ENCODE measurements at regions not wholly inside any gene's neighbourhood (a gene's known extent, or its start where the extent isn't known, plus 50 kb on each side); places are given as distances from the start of the nearest gene placed in this dataset.
"Not testable (repeated sequence)": the region's sequence is repeated elsewhere in the genome, so short reads cannot be mapped to it uniquely, and the experiment has no call there.

- Histone ChIP-seq H3K36me3 (ENCODE audit: control insufficient read depth, insufficient read depth, low read length) (no peaks in the 10 kb centered on the region), H3K9me3 (ENCODE audit: control insufficient read depth, low read length) (no peaks in the 10 kb centered on the region)
These were observed 119.4 kb downstream of the SLC16A1 start for GRCh38 chr1:112836642-112837041.

GRCh38 chr1:112833806-112834205 is 118.7 kb upstream of the PPM1J start:
- Histone ChIP-seq H3K36me3 (ENCODE audit: control insufficient read depth, insufficient read depth, low read length) (no peaks in the 10 kb centered on the region), H3K4me1 (no peaks in the 10 kb centered on the region), H3K4me3 (ENCODE audit: low read depth, low read length) (no peak overlapping the region), H3K9ac (no peak overlapping the region), H3K4me2 (ENCODE audit: low read length) (no peak overlapping the region), H3K9me3 (ENCODE audit: control insufficient read depth, low read length) (no peaks in the 10 kb centered on the region), H3K27me3 (ENCODE audit: control insufficient read depth, insufficient read depth, low read length) (no peaks in the 10 kb centered on the region), H2AFZ (no peak overlapping the region), H3K27ac (no peak overlapping the region), H3K79me2 (no peaks in the 10 kb centered on the region)
- TF ChIP-seq, protein P1, sequence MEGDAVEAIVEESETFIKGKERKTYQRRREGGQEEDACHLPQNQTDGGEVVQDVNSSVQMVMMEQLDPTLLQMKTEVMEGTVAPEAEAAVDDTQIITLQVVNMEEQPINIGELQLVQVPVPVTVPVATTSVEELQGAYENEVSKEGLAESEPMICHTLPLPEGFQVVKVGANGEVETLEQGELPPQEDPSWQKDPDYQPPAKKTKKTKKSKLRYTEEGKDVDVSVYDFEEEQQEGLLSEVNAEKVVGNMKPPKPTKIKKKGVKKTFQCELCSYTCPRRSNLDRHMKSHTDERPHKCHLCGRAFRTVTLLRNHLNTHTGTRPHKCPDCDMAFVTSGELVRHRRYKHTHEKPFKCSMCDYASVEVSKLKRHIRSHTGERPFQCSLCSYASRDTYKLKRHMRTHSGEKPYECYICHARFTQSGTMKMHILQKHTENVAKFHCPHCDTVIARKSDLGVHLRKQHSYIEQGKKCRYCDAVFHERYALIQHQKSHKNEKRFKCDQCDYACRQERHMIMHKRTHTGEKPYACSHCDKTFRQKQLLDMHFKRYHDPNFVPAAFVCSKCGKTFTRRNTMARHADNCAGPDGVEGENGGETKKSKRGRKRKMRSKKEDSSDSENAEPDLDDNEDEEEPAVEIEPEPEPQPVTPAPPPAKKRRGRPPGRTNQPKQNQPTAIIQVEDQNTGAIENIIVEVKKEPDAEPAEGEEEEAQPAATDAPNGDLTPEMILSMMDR (IDR thresholded peaks at IDR 0.05): no peak

More at GRCh38 chr1:112836642-112837041, 119.4 kb downstream of the SLC16A1 start:
- H3K4me1 ChIP-seq: no peaks in the 10 kb centered on the region
- no peaks in the 10 kb centered on the region for H3K27me3 ChIP-seq (ENCODE audit: control insufficient read depth, insufficient read depth, low read length)
- no peak overlapping the region for H3K9ac ChIP-seq
- no peaks in the 10 kb centered on the region for H3K79me2 ChIP-seq
- H2AFZ ChIP-seq: no peak overlapping the region
- H3K27ac ChIP-seq: no peak overlapping the region
- no peak overlapping the region for H3K4me3 ChIP-seq (ENCODE audit: low read depth, low read length)
- H3K4me2 ChIP-seq (ENCODE audit: low read length): no peak overlapping the region
- TF ChIP-seq, protein P1 (IDR thresholded peaks at IDR 0.05): no peak

- H3K4me2 ChIP-seq (ENCODE audit: low read length); H3K27ac ChIP-seq; H3K9ac ChIP-seq; H3K36me3 ChIP-seq (ENCODE audit: control insufficient read depth, insufficient read depth, low read length); H3K9me3 ChIP-seq (ENCODE audit: control insufficient read depth, low read length); H2AFZ ChIP-seq; H3K4me3 ChIP-seq (ENCODE audit: low read depth, low read length); H3K4me1 ChIP-seq; H3K79me2 ChIP-seq; H3K27me3 ChIP-seq (ENCODE audit: control insufficient read depth, insufficient read depth, low read length): not testable (repeated sequence)
These were observed 117.1 kb upstream of the PPM1J start for GRCh38 chr1:112832259-112832658.

GRCh38 chr1:112829691-112830090 is 114.6 kb upstream of the PPM1J start:
- H3K4me3 ChIP-seq (ENCODE audit: low read depth, low read length); H3K4me2 ChIP-seq (ENCODE audit: low read length); H2AFZ ChIP-seq; H3K79me2 ChIP-seq; H3K9ac ChIP-seq; H3K4me1 ChIP-seq; H3K27ac ChIP-seq; H3K9me3 ChIP-seq (ENCODE audit: control insufficient read depth, low read length); H3K36me3 ChIP-seq (ENCODE audit: control insufficient read depth, insufficient read depth, low read length); H3K27me3 ChIP-seq (ENCODE audit: control insufficient read depth, insufficient read depth, low read length): not testable (repeated sequence)

- Histone ChIP-seq H3K4me2 (ENCODE audit: low read length) (no peak overlapping the region), H3K27me3 (ENCODE audit: control insufficient read depth, insufficient read depth, low read length) (no peaks in the 10 kb centered on the region), H3K4me3 (ENCODE audit: low read depth, low read length) (no peak overlapping the region), H3K9me3 (ENCODE audit: control insufficient read depth, low read length) (no peaks in the 10 kb centered on the region), H3K79me2 (no peaks in the 10 kb centered on the region), H3K4me1 (no peaks in the 10 kb centered on the region), H3K27ac (no peak overlapping the region), H2AFZ (no peak overlapping the region), H3K9ac (no peak overlapping the region), H3K36me3 (ENCODE audit: control insufficient read depth, insufficient read depth, low read length) (no peaks in the 10 kb centered on the region)
- TF ChIP-seq, protein P1 (IDR thresholded peaks at IDR 0.05): no peak
These were observed 113.6 kb upstream of the PPM1J start for GRCh38 chr1:112828716-112829115.

DNA sequence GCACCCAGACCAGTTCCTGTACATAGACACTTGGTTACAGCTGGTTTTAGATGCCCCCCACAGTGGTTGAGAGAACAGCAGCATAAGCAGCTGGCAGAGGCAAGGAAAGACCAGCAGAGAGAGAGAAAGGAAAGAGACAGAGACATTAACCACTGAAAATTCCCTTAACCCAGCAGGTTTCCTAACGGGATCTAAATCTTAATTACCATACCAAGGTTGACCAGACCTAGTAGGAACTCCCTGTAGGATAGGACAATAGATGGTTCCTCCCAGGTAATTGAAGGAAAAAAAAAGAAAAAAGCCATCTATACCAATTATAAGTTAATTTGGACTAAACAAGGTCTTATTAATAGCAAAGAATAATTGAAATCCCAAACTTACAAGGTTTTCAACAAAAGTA is 112.3 kb upstream of the PPM1J start:
- H2AFZ ChIP-seq; H3K9ac ChIP-seq; H3K27ac ChIP-seq; H3K4me2 ChIP-seq (ENCODE audit: low read length); H3K4me3 ChIP-seq (ENCODE audit: low read depth, low read length); H3K79me2 ChIP-seq; H3K9me3 ChIP-seq (ENCODE audit: control insufficient read depth, low read length); H3K4me1 ChIP-seq; H3K27me3 ChIP-seq (ENCODE audit: control insufficient read depth, insufficient read depth, low read length); H3K36me3 ChIP-seq (ENCODE audit: control insufficient read depth, insufficient read depth, low read length): not testable (repeated sequence)

Data from parathyroid adenoma (tissue), 2 donors.